ENCODE measurements at regions not wholly inside any gene's neighbourhood (a gene's known extent, or its start where the extent isn't known, plus 50 kb on each side); places are given as distances from the start of the nearest gene placed in this dataset.

GRCh38 chr14:86027144-86027543, 497.2 kb downstream of the FLRT2 start:
- BruUV-seq (replicated peaks): no TSS peak
- no peak for ATAC-seq
- no peaks in the 10 kb centered on the region for H3K36me3 ChIP-seq (ENCODE audit: control insufficient read depth, insufficient read depth, low read length)
- CTCF ChIA-PET: no interaction called here
- no peak overlapping the region for H3K27ac ChIP-seq (ENCODE audit: low read length)
- H3K9me3 ChIP-seq (ENCODE audit: control insufficient read depth, insufficient read depth, low read depth, low read length): no peaks in the 10 kb centered on the region
- no peaks in the 10 kb centered on the region for H3K27me3 ChIP-seq (ENCODE audit: control insufficient read depth, insufficient read depth, low read length)
- TF ChIP-seq REST (IDR thresholded peaks at IDR 0.05; ENCODE audit: insufficient read depth in 1 of 2, low read depth in 2 of 2, low read length in 1 of 2) (no peak), TCF7L2 (IDR thresholded peaks at IDR 0.05; ENCODE audit: low read depth, low read length) (no peak), SIN3A (IDR thresholded peaks at IDR 0.05; ENCODE audit: borderline replicate concordance, insufficient read depth, low read depth, low read length) (no peak), CTCF (IDR thresholded peaks at IDR 0.05) (no peak), POLR2AphosphoS5 (IDR thresholded peaks at IDR 0.05; ENCODE audit: low read depth, low read length) (no peak)
- no peak for DNase-seq (ENCODE audit: low read depth, low spot score)
- no peak overlapping the region for H3K4me3 ChIP-seq (ENCODE audit: low read depth in 2 of 2, low read length in 2 of 2)
- intact Hi-C loops (cut with micrococcal nuclease; ENCODE audit: unreplicated experiment): no loop called here
- H3K4me1 ChIP-seq (ENCODE audit: control insufficient read depth, insufficient read depth, low read length): no peaks in the 10 kb centered on the region
- in situ Hi-C loops (cut with HindIII; ENCODE audit: low pct_unique_long_range_greater_than_20kb, low sequenced_read_pairs): no loop called here
- POLR2A ChIA-PET: no interaction called here

- Histone ChIP-seq H3K9me3 (ENCODE audit: control insufficient read depth, insufficient read depth, low read depth, low read length) (no peaks in the 10 kb centered on the region), H3K27me3 (ENCODE audit: control insufficient read depth, insufficient read depth, low read length) (no peaks in the 10 kb centered on the region), H3K27ac (ENCODE audit: low read length) (no peak overlapping the region), H3K36me3 (ENCODE audit: control insufficient read depth, insufficient read depth, low read length) (no peaks in the 10 kb centered on the region), H3K4me1 (ENCODE audit: control insufficient read depth, insufficient read depth, low read length) (no peaks in the 10 kb centered on the region), H3K4me3 (ENCODE audit: low read depth in 2 of 2, low read length in 2 of 2) (no peak overlapping the region)
- no peak for TF ChIP-seq SIN3A (IDR thresholded peaks at IDR 0.05; ENCODE audit: borderline replicate concordance, insufficient read depth, low read depth, low read length)
- no peak for TF ChIP-seq CTCF (IDR thresholded peaks at IDR 0.05)
- no peak for TF ChIP-seq TCF7L2 (IDR thresholded peaks at IDR 0.05; ENCODE audit: low read depth, low read length)
- TF ChIP-seq REST (IDR thresholded peaks at IDR 0.05; ENCODE audit: insufficient read depth in 1 of 2, low read depth in 2 of 2, low read length in 1 of 2): no peak
- no peak for TF ChIP-seq POLR2AphosphoS5 (IDR thresholded peaks at IDR 0.05; ENCODE audit: low read depth, low read length)
- ATAC-seq (no peak), DNase-seq (ENCODE audit: low read depth, low spot score) (no peak)
- BruUV-seq (replicated peaks): no TSS peak
- ChIA-PET POLR2A (no interaction called here), CTCF (no interaction called here)
- intact Hi-C loops (cut with micrococcal nuclease; ENCODE audit: unreplicated experiment) (no loop called here), in situ Hi-C loops (cut with HindIII; ENCODE audit: low pct_unique_long_range_greater_than_20kb, low sequenced_read_pairs) (no loop called here)
Observed at GRCh38 chr14:86022031-86022629, 492.2 kb downstream of the FLRT2 start.

Data from Panc1 (cell line).